Panc1 (cell line): ENCODE measurements at regions not wholly inside any gene's neighbourhood (a gene's known extent, or its start where the extent isn't known, plus 50 kb on each side); places are given as distances from the start of the nearest gene placed in this dataset.

Source experiments
- ATAC-seq: fragments of 200-7000 bp; cut with Tn5 transposase; 2 replicates; pipeline ENCODE4 v1.9.1; 2020; ENCODE audit warnings: mild to moderate bottlenecking, moderate library complexity
- BruUV-seq: library from RNA; stranded (reverse); fragments of 400-500 nt; replicated peaks from 2 replicates; lab custom pipeline; 2021; lab: Mats Ljungman, UMichigan
- CTCF ChIA-PET: fragments of 300-600 bp; sonication (Branson Sonifier 250); formaldehyde crosslinking; loops from one replicate; lab custom pipeline; 2022; ENCODE audit warnings: antibody characterized with exemption; lab: Charles Lee
- POLR2A ChIA-PET: fragments of 300-600 bp; sonication (Branson Sonifier 250); formaldehyde crosslinking; loops from one replicate; lab custom pipeline; 2022; ENCODE audit warnings: antibody characterized with exemption; lab: Charles Lee
- DNase-seq: peaks from one replicate; pipeline ENCODE4 v3.0.0-alpha.2; 2010; ENCODE audit warnings: low read depth, low spot score
- H3K27ac ChIP-seq: 2 replicates; pipeline ENCODE4 v1.5.1; 2011; ENCODE audit warnings: mild to moderate bottlenecking, low read length, inconsistent platforms
- H3K27me3 ChIP-seq: fragments of 200-500 bp; sonication (Bioruptor generic); 2 replicates; pipeline ENCODE4 v1.6.0; 2014; ENCODE audit warnings: low read length, inconsistent platforms; ENCODE audit not compliant: control insufficient read depth, insufficient read depth
- H3K36me3 ChIP-seq: fragments of 200-500 bp; sonication (Bioruptor generic); 2 replicates; pipeline ENCODE4 v1.5.1; 2014; ENCODE audit warnings: inconsistent platforms, mild to moderate bottlenecking, low read length, moderate library complexity; ENCODE audit not compliant: control insufficient read depth, insufficient read depth
- H3K4me1 ChIP-seq: 2 replicates; pipeline ENCODE4 v1.5.1; 2011; ENCODE audit warnings: inconsistent platforms, mild to moderate bottlenecking, low read length, moderate library complexity; ENCODE audit not compliant: control insufficient read depth, insufficient read depth
- H3K4me3 ChIP-seq, 2 experiments: 2 replicates each; pipeline ENCODE4 v1.5.1; 2011 to 2012; ENCODE audit warnings: low read depth in 2 of 2, low read length in 2 of 2, mild to moderate bottlenecking in 2 of 2, inconsistent platforms in 1 of 2, moderate library complexity in 1 of 2
- H3K9me3 ChIP-seq: fragments of 200-500 bp; sonication (Bioruptor generic); 2 replicates; pipeline ENCODE4 v1.5.1; 2014; ENCODE audit warnings: low read depth, mild to moderate bottlenecking, inconsistent platforms, low read length, moderate library complexity; ENCODE audit not compliant: control insufficient read depth, insufficient read depth
- POLR2AphosphoS5 ChIP-seq: IDR thresholded peaks from 2 replicates; pipeline ENCODE4 v1.6.1; 2012; ENCODE audit warnings: mild to moderate bottlenecking, low read depth, low read length, moderate library complexity
- SIN3A ChIP-seq: IDR thresholded peaks from 2 replicates; pipeline ENCODE4 v1.6.1; 2012; ENCODE audit warnings: low read depth, mild to moderate bottlenecking, low read length, moderate library complexity, borderline replicate concordance; ENCODE audit not compliant: insufficient read depth
- TCF7L2 ChIP-seq: IDR thresholded peaks from 2 replicates; pipeline ENCODE4 v1.6.1; 2011; ENCODE audit warnings: mild to moderate bottlenecking, low read depth, low read length, inconsistent platforms
- in situ Hi-C: cut with HindIII; loops from 2 replicates; pipeline ENCODE4 v1.10.0; 2016; ENCODE audit warnings: low sequenced_read_pairs, low pct_unique_long_range_greater_than_20kb
- intact Hi-C: fragments of 100-400 bp; cut with micrococcal nuclease; formaldehyde crosslinking; loops from one replicate; pipeline ENCODE4 v1.10.0; 2022; ENCODE audit not compliant: unreplicated experiment
- TF ChIP-seq, protein P1 (sequence below), 2 experiments: IDR thresholded peaks; 2 replicates each; pipeline ENCODE4 v1.6.1; 2011 to 2012; ENCODE audit warnings: low read depth in 2 of 2, control low read depth in 1 of 2, low read length in 1 of 2, mild to moderate bottlenecking in 1 of 2, moderate library complexity in 1 of 2; ENCODE audit not compliant: insufficient read depth in 1 of 2
- TF ChIP-seq, protein P2 (sequence below): fragments of 450-650 bp; IDR thresholded peaks from 2 replicates; pipeline ENCODE4 v1.5.1; 2017; ENCODE audit warnings: mild to moderate bottlenecking

- no TSS peak for BruUV-seq
- DNase-seq = no peak
- ATAC-seq = no peak
- Histone ChIP-seq H3K36me3 (no peaks in the 10 kb centered on the region), H3K4me3 (no peak overlapping the region), H3K27me3 (no peaks in the 10 kb centered on the region), H3K9me3 (no peaks in the 10 kb centered on the region), H3K4me1 (no peaks in the 10 kb centered on the region), H3K27ac (no peak overlapping the region)
- intact Hi-C loops = no loop called here
- TF ChIP-seq, protein P1, sequence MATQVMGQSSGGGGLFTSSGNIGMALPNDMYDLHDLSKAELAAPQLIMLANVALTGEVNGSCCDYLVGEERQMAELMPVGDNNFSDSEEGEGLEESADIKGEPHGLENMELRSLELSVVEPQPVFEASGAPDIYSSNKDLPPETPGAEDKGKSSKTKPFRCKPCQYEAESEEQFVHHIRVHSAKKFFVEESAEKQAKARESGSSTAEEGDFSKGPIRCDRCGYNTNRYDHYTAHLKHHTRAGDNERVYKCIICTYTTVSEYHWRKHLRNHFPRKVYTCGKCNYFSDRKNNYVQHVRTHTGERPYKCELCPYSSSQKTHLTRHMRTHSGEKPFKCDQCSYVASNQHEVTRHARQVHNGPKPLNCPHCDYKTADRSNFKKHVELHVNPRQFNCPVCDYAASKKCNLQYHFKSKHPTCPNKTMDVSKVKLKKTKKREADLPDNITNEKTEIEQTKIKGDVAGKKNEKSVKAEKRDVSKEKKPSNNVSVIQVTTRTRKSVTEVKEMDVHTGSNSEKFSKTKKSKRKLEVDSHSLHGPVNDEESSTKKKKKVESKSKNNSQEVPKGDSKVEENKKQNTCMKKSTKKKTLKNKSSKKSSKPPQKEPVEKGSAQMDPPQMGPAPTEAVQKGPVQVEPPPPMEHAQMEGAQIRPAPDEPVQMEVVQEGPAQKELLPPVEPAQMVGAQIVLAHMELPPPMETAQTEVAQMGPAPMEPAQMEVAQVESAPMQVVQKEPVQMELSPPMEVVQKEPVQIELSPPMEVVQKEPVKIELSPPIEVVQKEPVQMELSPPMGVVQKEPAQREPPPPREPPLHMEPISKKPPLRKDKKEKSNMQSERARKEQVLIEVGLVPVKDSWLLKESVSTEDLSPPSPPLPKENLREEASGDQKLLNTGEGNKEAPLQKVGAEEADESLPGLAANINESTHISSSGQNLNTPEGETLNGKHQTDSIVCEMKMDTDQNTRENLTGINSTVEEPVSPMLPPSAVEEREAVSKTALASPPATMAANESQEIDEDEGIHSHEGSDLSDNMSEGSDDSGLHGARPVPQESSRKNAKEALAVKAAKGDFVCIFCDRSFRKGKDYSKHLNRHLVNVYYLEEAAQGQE (IDR thresholded peaks at IDR 0.05; ENCODE audit: insufficient read depth in 1 of 2, low read depth in 2 of 2, low read length in 1 of 2) = no peak
- TF ChIP-seq, protein P2, sequence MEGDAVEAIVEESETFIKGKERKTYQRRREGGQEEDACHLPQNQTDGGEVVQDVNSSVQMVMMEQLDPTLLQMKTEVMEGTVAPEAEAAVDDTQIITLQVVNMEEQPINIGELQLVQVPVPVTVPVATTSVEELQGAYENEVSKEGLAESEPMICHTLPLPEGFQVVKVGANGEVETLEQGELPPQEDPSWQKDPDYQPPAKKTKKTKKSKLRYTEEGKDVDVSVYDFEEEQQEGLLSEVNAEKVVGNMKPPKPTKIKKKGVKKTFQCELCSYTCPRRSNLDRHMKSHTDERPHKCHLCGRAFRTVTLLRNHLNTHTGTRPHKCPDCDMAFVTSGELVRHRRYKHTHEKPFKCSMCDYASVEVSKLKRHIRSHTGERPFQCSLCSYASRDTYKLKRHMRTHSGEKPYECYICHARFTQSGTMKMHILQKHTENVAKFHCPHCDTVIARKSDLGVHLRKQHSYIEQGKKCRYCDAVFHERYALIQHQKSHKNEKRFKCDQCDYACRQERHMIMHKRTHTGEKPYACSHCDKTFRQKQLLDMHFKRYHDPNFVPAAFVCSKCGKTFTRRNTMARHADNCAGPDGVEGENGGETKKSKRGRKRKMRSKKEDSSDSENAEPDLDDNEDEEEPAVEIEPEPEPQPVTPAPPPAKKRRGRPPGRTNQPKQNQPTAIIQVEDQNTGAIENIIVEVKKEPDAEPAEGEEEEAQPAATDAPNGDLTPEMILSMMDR = no peak
- no peak for TF ChIP-seq POLR2AphosphoS5
- no peak for TF ChIP-seq TCF7L2
- no peak for TF ChIP-seq SIN3A
- ChIA-PET POLR2A (no interaction called here), CTCF (no interaction called here)
- in situ Hi-C loops = no loop called here
Observed at GRCh38 chr13:90910018-90910639, 437.4 kb upstream of the MIR17HG start.

- BruUV-seq = no TSS peak
- H3K4me1 ChIP-seq = no peaks in the 10 kb centered on the region
- no peaks in the 10 kb centered on the region for H3K36me3 ChIP-seq
- no peak for TF ChIP-seq POLR2AphosphoS5
- TF ChIP-seq, protein P2 = no peak
- no peaks in the 10 kb centered on the region for H3K9me3 ChIP-seq
- intact Hi-C loops = no loop called here
- DNase-seq (no peak), ATAC-seq (no peak)
- no peak overlapping the region for H3K4me3 ChIP-seq
- CTCF ChIA-PET = no interaction called here
- no peak overlapping the region for H3K27ac ChIP-seq
- in situ Hi-C loops = no loop called here
- no peaks in the 10 kb centered on the region for H3K27me3 ChIP-seq
- POLR2A ChIA-PET = no interaction called here
Observed at GRCh38 chr13:90912247-90912646, 435.2 kb upstream of the MIR17HG start.
